ENCODE measurements at regions not wholly inside any gene's neighbourhood (a gene's known extent, or its start where the extent isn't known, plus 50 kb on each side); places are given as distances from the start of the nearest gene placed in this dataset.

DNA sequence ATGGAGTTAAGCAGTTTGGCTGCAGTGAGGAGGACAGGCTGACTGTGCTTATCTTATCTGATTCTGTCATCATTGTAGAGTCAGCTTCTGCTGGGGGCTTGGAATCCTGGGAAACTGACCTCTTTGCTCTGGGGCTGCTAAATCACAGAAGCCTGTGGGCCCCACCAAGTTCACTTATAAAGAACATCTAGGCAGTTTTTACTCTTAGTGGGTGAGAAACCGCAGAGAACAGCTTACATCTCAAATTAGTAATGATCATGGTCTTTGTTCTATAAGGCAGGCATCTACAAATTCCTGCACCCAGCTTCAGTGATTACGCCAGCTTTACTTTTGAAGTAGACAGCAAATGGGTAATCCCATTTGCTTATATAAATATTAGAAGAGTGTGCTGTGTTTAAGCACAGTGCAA is 75.7 kb downstream of the ZC3H11B start:
- TF ChIP-seq, protein P1, sequence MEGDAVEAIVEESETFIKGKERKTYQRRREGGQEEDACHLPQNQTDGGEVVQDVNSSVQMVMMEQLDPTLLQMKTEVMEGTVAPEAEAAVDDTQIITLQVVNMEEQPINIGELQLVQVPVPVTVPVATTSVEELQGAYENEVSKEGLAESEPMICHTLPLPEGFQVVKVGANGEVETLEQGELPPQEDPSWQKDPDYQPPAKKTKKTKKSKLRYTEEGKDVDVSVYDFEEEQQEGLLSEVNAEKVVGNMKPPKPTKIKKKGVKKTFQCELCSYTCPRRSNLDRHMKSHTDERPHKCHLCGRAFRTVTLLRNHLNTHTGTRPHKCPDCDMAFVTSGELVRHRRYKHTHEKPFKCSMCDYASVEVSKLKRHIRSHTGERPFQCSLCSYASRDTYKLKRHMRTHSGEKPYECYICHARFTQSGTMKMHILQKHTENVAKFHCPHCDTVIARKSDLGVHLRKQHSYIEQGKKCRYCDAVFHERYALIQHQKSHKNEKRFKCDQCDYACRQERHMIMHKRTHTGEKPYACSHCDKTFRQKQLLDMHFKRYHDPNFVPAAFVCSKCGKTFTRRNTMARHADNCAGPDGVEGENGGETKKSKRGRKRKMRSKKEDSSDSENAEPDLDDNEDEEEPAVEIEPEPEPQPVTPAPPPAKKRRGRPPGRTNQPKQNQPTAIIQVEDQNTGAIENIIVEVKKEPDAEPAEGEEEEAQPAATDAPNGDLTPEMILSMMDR (IDR thresholded peaks at IDR 0.05; ENCODE audit: low read depth, low read length): no peak
- H3K4me3 ChIP-seq (ENCODE audit: low read depth, low read length): no peak overlapping the region

DNA sequence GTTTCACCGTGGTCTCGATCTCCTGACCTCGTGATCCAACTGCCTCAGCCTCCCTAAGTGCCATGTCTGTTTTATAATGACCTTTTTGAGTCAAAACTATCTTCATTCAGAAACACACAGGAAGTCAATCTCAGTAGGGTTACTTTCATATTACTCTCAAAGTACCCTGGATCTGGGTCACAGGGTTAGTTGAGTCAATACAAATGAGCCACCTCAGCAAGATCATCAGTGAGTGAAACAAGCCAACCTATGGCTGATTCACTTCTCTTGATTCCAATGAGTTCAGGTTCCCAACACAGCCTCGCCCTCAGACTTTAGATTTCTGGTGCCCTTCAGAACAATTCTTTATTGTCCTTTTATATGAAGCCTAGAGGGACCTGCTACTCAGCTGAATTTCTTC is 76.9 kb downstream of the ZC3H11B start:
- no peak overlapping the region for H3K4me3 ChIP-seq (ENCODE audit: low read depth, low read length)
- TF ChIP-seq, protein P1 (IDR thresholded peaks at IDR 0.05; ENCODE audit: low read depth, low read length): no peak

DNA sequence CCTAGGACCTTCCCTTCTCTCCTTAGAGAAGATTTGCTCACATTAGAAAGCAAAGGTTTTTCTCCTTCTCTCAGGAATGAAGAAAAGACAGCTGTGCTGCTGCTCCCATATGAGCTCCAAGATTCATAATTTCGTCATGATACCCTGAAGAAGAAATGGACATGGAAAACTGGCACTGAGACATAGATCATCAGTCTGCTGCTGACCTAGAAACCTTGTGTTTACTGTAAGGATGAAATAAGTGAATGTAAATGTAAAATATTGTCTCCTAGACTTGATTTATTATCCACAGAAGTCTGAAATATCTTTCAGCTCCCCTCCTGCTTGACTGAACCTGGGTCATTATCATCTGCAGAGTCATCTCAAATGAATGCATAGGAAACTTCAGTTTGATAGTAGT is 77.9 kb downstream of the ZC3H11B start:
- TF ChIP-seq, protein P1 (IDR thresholded peaks at IDR 0.05; ENCODE audit: low read depth, low read length): no peak
- H3K4me3 ChIP-seq (ENCODE audit: low read depth, low read length): no peak overlapping the region

DNA sequence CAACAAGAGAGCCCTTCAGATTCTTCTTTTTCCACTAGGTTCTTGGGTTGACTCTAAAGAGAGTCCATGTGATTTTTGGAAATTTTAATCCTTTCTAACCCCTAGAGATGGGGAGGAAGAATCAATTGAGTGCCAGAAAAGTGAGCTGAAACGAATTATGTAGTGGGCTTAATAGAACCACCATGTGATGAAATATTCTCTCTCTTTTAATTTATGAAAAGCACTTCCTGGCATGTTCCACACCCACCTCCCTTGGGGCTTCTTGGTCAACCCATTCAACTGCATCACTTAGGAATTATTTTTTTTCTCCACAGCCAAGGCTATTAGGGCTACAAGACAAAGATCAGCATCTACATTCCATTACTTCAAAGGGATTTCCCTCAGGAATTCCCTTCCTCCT is 79.6 kb downstream of the ZC3H11B start:
- TF ChIP-seq, protein P1 (IDR thresholded peaks at IDR 0.05; ENCODE audit: low read depth, low read length): no peak
- H3K4me3 ChIP-seq (ENCODE audit: low read depth, low read length): no peak overlapping the region

DNA sequence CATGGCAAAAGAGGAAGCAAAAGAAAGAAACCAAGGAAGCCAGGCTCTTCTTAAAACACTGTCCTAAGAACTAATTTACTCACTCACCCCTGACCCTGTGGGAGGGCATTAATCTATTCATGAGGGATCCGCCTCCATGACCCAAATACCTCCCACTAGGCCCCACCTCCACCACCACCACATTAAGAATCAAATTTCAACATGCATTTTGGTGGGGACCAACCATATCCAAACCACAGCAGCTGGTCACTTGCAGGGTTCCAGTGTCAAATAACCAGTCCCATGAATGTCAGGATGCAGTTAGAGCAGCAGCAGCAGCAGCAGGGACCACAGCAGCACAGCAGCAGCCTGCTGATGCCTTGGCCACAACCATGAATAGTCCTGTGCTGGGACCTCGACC is 83.8 kb downstream of the ZC3H11B start:
- TF ChIP-seq, protein P1 (IDR thresholded peaks at IDR 0.05; ENCODE audit: low read depth, low read length): no peak
- H3K4me3 ChIP-seq (ENCODE audit: low read depth, low read length): no peak overlapping the region

DNA sequence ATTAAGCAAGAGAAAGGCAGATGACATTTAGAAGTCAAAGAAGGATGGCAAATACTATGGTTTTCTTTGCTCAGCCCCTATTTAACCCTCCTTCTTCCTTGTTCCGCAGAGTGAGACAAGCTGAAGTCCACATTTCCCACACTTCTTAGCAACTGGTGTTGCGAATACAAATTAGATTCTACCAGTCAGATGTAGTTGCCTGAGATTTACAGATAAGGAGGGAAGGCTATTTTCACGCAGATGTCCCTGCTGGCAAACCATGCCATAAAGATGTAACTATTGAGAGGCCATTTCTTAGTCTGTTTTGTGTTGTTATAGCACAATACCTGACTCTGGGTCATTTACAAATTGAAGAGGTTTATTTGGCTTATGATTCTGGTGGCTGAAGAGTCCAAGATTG is 84.3 kb downstream of the ZC3H11B start:
- TF ChIP-seq, protein P1 (IDR thresholded peaks at IDR 0.05; ENCODE audit: low read depth, low read length): no peak
- H3K4me3 ChIP-seq (ENCODE audit: low read depth, low read length): no peak overlapping the region

DNA sequence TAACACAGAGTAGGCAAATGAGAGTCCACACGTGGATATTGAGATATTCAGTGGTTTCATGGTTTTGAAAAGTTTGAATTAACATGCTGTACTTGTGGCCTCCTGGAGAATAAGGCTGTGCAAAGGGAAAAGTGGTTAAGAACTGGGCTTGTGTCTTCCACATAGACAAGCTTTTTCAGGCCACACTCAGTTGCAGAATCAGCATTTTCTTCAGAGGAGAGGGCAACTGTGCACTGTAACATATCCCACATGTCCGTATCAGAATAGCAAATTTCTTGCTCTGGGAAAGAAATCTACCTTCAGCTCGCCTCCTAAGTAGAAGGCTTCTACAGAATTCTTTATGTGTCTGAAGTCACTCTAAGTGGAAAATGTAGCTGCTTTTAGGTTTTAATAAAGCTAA is 84.9 kb downstream of the ZC3H11B start:
- H3K4me3 ChIP-seq (ENCODE audit: low read depth, low read length): no peak overlapping the region
- TF ChIP-seq, protein P1 (IDR thresholded peaks at IDR 0.05; ENCODE audit: low read depth, low read length): no peak

Data from WI38 (cell line).